H1 (cell line): ENCODE measurements at regions not wholly inside any gene's neighbourhood (a gene's known extent, or its start where the extent isn't known, plus 50 kb on each side); places are given as distances from the start of the nearest gene placed in this dataset.

Experiments
- BRCA1 ChIP-seq: IDR thresholded peaks from 2 replicates; pipeline ENCODE4 v1.6.1; 2012; ENCODE audit warnings: low read depth, low read length, improper control_type of control experiment
- SIRT6 ChIP-seq: IDR thresholded peaks from one replicate; pipeline ENCODE4 v1.7.1; 2012; ENCODE audit warnings: low read length, inconsistent platforms
- YY1 ChIP-seq: IDR thresholded peaks from 2 replicates; pipeline ENCODE4 v1.6.1; 2011; ENCODE audit warnings: low read depth, mild to moderate bottlenecking, low read length

- TF ChIP-seq BRCA1 = no peak
- TF ChIP-seq SIRT6 = no peak
- TF ChIP-seq YY1 = no peak
These were observed 126.6 kb upstream of the PTPRT start (continued) for GRCh38 chr20:43316271-43316670.
